ENCODE measurements at regions not wholly inside any gene's neighbourhood (a gene's known extent, or its start where the extent isn't known, plus 50 kb on each side); places are given as distances from the start of the nearest gene placed in this dataset.
"Not testable (repeated sequence)": the region's sequence is repeated elsewhere in the genome, so short reads cannot be mapped to it uniquely, and the experiment has no call there.

DNA sequence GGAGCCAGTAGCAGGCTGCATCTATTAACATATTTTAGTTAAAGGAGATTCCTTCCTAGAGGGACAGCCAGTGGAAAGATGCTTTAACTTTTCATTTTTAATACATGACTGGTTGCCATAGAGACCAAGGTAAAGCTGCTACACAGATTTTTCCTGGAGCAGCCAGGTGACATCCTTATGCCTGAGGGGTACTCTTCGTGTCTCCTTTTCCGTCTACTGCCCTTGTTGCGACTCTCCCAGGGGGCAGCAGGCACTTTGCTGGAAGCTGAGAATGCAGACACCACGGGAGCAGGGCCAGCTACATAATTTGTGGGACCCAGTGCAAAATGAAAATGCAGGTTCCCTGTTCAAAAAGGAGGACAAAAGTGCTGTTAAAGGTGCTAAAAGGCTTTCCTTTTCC lies 340.4 kb downstream of the CEP170 start:
- DNase-seq (ENCODE audit: low read depth in 2 of 3, low spot score in 2 of 3) = not testable (repeated sequence)

- not testable (repeated sequence) for DNase-seq (ENCODE audit: low read depth in 2 of 3, low spot score in 2 of 3)
Observed at GRCh38 chr1:242912855-242913254, 342.2 kb downstream of the CEP170 start.

GRCh38 chr1:242900558-242900957 lies 354.5 kb downstream of the CEP170 start:
- not testable (repeated sequence) for DNase-seq (ENCODE audit: low read depth in 2 of 3, low spot score in 2 of 3)

DNA sequence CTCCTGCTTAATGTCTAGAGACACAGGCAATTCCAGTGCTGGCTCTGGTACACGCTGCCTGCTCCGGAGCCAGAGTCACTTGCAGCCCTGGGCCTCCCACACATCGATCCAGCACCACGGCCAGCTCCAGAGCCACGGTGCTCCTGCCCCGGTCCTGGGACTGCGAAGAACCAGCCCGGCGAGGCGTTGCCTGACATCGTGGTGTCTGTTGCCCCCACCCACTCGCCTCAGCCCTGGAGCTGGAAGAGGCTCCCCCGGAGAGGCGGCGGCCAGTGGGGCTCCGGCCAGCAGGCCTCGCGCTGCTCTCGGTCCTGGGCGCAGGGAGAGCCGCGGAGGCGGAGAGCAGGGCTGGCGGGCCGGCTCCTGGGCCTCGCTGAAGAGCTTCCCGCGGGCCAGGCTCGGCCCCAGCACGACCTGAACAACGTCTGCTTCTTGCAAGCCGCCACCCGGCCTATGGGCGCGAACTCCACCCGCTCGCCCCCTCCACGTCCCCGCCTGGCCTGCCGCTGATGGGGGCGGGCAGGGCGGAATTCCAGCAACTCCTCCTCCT lies 364.8 kb downstream of the CEP170 start:
- DNase-seq (ENCODE audit: low read depth in 2 of 3, low spot score in 2 of 3) = no peak

DNA sequence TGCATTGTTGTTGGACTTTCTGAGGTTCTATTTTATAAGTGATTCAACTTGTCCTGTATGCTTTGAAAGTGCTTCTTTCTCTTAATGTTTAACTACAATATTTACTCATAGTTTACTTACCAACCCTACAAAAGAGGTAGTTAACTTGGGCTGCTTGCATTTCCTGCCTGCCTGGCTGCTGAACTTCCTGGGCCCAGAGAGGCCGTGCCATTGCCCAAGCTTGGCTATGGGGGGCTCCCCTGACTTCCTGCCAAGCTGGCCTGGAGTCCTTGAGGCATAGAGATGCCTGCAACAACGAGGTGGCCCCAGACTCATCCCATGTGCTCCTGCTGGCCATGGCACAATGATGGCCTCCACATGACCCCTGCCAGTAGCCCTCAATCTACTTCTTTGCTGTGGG lies 361.6 kb upstream of the PLD5 start:
- no peak for DNase-seq (ENCODE audit: low read depth in 2 of 3, low spot score in 2 of 3)

DNA sequence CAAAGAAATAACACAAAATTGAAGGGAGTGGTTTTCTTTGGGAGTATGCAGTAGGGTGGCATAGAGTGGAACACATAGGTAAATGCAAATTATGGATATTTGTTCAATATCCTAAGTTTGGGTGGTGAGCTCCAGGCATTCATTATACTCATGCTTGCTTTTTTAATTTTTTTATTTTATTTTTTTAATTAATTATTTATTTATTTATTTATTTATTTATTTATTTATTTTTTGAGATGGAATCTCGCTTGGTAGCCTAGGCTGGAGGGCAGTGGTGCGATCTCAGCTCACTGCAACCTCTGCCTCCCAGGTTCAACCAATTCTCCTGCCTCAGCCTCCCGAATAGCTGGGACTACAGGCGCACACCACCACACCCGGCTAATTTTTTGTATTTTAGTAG lies 355.5 kb upstream of the PLD5 start:
- DNase-seq (ENCODE audit: low read depth in 2 of 3, low spot score in 2 of 3) = not testable (repeated sequence)

- no peak for DNase-seq (ENCODE audit: low read depth in 2 of 3, low spot score in 2 of 3)
Observed at GRCh38 chr1:242877743-242878142, 353.2 kb upstream of the PLD5 start.

DNA sequence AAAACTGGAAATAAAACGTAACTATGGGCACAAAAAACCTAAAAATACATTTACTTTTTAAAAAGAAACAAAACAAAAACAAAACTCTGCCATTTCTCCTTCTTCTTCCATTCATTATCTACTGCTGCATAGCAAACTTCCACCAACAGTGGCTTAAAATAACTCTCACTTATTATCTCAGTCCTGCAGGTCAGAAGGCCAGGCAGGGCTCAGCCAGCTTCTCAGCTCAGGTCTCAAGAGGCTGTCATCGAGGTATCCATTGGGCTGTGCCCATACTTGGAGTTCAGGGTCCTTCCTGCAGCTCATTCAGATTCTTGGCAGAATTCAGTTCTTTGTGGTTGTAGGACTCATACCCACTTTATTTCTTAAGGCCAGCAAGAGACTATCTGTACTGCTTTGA lies 352.7 kb upstream of the PLD5 start:
- DNase-seq (ENCODE audit: low read depth in 2 of 3, low spot score in 2 of 3) = no peak

DNA sequence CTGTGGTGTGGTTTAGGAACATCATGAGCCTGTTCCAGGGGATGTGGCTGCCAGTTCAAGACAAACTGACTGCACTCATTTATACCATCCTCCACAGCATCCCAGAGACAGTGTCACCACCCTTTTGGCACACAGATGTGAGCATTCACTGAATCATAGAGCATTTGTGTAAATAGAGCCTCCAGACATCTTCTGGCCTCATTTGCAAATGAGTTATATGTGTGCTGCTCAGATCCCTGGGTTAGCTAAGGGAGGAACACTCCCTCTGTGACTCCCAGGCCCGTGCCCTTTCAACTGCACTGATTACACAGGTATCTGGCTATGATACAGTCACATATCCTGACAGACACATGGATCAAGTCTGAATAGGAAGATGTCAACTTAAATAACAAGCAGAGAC lies 351.5 kb upstream of the PLD5 start:
- no peak for DNase-seq (ENCODE audit: low read depth in 2 of 3, low spot score in 2 of 3)

- no peak for DNase-seq (ENCODE audit: low read depth in 2 of 3, low spot score in 2 of 3)
Observed at GRCh38 chr1:242873661-242874060, 349.2 kb upstream of the PLD5 start.

DNA sequence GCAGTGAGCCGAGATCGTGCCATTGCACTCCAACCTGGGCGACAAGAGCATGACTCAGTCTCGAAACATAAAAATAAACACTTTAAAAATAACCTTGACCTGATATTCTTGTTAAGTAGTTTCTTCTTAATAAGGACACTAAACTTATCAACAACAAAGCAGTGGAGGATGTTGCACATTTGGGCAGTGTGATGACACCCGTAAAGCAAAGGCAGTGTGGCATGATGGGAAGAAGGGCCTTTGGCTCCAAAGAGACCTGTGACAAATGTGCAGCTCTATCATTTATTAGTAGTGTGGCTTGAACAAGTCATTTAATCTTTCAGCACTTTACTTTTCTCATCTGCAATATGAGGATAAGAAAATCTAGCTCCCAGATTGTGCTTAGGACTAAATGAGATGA lies 348.0 kb upstream of the PLD5 start:
- DNase-seq (ENCODE audit: low read depth in 2 of 3, low spot score in 2 of 3) = no peak

DNA sequence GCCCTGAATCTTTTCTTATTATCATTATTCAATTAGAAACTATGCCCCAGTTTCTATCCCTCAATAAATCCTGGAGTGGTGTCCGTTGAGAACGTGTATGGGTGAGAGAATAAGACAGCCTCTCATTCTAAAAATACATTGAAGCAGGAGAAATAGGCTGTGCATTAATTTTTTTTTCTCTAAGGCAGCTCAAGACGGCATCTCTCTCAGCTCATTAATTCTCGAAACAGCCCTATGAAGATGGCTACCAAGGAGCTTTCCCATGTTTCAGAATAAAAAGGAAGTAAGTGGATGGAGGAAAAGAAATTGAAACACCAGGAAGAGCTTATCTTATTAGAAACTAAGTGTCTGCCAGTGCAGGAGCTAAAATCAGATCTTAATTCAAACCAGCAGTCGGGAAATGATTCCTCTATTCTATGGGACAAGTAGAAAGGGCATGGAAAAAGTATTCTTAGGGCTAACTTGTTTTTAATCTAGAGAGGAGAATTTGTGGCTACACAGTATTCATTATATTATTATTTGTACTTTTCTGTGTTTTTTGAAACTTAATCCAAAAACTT lies 347.1 kb upstream of the PLD5 start:
- DNase-seq (ENCODE audit: low read depth in 2 of 3, low spot score in 2 of 3) = no peak

DNA sequence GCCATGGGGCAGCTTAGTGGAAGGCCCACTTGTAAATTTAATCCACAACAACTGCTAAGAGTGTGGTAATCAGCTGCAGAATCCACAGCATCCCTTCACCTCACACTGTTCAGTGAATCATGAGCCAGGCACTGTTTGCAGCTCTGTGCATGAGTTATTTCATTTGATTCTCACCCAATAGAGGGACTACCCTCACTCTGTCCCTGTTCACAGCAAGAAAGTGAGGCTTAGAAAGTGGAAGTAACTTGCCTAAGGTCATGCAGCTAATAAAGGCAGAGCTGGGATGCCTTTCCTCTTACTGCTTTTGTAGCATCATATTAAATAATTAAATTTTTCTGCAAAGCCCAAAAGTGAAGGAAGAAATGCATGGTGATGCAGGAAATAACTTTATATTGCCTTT lies 346.5 kb upstream of the PLD5 start:
- no peak for DNase-seq (ENCODE audit: low read depth in 2 of 3, low spot score in 2 of 3)

DNA sequence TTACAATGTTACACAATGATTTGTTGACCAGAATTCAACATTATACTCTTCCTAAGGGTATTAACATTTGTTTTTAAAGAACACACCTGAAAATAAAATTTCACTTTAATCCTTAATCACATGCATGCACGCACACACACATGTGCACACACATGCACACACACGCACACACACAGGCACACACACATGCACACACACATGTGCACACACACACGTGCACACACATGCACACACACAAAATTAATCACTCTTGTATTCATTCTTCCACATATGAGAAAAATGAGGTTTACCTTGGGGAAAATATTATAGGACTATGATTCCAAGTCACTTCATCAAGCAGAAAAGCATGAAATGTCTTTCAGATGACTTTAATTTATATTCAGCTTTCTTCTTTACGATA lies 331.8 kb upstream of the PLD5 start:
- DNase-seq (ENCODE audit: low read depth in 2 of 3, low spot score in 2 of 3) = no peak

- no peak for DNase-seq (ENCODE audit: low read depth in 2 of 3, low spot score in 2 of 3)
Observed at GRCh38 chr1:242854466-242854865, 330.0 kb upstream of the PLD5 start.

GRCh38 chr1:242847390-242847993 lies 323.0 kb upstream of the PLD5 start:
- DNase-seq (ENCODE audit: low read depth in 2 of 3, low spot score in 2 of 3) = peak in 2 of 3 donors; percentile 6 to 29

DNA sequence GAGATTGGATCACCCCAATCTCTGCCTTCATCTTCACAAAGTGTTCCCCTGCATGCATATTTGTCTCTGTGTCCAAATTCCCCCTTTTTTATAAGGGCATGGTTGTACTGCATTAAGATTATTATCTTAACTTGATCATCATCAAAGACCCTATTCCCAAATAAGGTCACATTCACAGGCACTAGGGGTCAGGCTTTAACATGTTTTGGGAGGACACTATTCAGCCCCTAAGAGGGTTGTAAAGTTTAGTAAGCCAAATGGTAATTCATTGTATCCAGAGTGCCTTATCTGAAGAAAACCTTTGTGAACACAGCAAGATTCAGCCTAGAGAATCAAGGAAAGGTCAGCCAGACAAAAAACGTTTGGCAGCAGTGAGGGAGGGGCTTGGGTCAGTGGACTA lies 317.6 kb upstream of the PLD5 start:
- DNase-seq (ENCODE audit: low read depth in 2 of 3, low spot score in 2 of 3) = no peak

GRCh38 chr1:242839101-242839500 lies 314.6 kb upstream of the PLD5 start:
- no peak for DNase-seq (ENCODE audit: low read depth in 2 of 3, low spot score in 2 of 3)

DNA sequence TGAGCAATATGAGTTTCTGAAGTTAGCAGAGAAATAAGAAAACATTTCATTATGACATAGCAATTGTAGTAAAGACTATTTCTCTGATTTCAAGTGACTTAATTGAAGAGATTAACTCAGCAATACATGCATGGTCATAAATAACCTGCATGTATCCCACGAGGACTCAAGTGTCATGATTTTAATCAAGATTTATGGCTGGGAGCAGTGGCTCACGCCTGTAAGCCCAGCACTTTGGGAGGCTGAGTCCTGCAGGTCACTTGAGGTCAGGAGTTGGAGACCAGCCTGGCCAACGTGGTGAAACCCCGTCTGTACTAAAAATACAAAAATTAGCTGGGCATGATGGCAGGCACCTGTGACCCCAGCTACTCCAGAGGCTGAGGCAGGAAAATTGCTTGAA lies 311.9 kb upstream of the PLD5 start:
- no peak for DNase-seq (ENCODE audit: low read depth in 2 of 3, low spot score in 2 of 3)

GRCh38 chr1:242828828-242829227 lies 304.3 kb upstream of the PLD5 start:
- no peak for DNase-seq (ENCODE audit: low read depth in 2 of 3, low spot score in 2 of 3)

DNA sequence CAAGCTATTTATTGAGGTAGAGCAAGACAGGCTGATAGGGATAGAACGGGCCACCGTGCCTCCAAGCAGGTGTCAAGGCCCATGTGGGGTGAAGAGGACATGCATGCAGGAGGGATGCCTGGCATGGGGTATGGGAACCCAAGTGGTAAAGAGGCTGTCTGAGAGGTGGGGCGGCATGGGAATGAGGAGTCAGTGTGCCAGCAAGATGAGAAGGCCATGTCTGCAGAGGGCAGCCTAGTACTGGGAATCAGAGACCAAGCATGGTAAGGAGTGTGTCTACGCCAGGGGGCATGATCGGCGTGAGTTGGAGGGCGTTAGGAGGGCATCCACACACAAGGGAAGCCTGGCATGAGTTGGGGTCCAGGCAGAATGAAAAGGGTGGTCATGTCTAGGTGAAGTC lies 303.7 kb upstream of the PLD5 start:
- DNase-seq (ENCODE audit: low read depth in 2 of 3, low spot score in 2 of 3) = no peak

DNA sequence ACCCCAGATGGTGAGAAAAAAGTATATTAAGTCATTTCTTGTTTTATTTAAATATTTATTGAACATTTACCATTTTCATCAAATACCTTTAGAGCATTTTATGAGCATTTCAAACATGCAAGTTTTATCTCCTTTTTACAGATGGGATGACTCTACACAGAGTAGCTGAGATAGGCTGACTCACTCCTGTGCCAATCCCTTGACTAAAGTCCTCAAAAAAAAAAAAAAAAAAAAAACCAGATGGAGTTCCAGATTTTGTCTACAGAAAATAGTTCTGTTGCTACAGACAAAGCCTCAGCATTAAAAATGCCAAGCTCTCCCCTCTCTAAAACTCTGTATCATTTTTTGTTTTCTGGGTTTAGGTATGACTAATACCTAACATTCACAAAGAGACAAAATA lies 303.0 kb upstream of the PLD5 start:
- DNase-seq (ENCODE audit: low read depth in 2 of 3, low spot score in 2 of 3) = no peak

Measured in hematopoietic multipotent progenitor cell (in vitro differentiated cells).